Medulla oblongata (tissue), 1 donor: ENCODE measurements at regions not wholly inside any gene's neighbourhood (a gene's known extent, or its start where the extent isn't known, plus 50 kb on each side); places are given as distances from the start of the nearest gene placed in this dataset.
A peak's percentile ranks its signal among the peaks of the same experiment; 100 is the strongest.

ENCODE experiments used
- DNase-seq: peaks from one replicate; pipeline ENCODE4 v3.0.0-alpha.2; 2015; ENCODE audit errors: extremely low spot score

DNA sequence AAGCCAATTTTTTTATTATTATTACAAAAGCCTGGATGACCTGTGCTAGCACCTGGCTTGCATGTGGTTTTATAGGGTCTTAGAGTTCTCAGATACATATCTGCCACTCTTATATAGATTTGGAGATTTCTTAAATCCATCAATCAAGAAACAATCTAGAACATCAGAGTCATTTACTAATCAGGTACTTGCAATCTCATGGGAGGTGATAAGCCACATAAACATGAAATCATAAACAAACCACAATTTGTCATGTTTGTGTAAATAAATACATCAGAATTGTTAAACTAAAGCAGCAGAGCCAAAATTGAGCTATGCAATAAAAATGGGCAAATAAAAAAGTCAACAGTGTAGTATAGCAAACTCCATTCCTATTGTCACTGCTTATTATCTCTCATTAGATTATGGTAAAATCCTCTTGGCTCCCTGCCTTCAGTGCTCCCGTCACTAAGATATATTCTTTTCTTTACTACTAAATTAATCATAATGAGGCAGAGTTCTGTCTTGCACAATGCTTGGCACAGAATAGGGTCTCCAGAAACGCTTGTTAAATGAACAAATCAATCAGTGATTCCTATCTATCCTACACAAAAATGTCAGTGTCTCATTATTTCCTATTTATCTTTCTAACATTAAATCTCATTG, 108.7 kb upstream of the TTC29 start:
- DNase-seq = no peak

DNA sequence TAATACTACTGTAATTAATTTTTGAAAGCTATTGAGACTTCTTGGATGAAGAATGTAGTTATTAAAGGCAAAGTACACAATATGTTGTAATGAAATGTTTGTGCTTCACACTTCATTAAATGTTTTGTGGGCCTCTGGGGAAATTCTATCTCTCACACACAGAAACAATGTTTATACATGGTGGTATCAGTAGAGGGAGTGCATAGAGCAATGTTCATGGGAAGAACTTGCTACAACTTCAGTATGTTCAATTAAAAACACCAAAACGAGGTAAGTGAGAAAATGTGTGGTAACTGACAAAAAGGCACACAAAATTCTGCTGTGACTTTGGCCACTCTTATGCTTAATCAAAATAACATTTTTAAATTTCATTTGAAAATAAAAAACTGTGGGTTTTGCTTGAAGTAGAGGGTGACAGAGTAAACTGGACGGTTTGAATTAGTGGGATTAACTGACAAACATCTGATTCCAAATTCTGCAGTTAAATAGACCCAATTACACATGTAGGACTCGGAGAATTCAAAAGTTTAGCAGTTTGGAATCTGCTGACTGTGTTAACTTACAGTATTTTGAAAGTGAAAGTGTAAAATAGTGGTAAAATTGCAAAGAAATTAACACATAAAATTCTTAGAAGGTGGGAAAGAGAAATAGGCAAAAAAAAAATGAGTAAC, 111.4 kb upstream of the TTC29 start:
- no peak for DNase-seq

DNA sequence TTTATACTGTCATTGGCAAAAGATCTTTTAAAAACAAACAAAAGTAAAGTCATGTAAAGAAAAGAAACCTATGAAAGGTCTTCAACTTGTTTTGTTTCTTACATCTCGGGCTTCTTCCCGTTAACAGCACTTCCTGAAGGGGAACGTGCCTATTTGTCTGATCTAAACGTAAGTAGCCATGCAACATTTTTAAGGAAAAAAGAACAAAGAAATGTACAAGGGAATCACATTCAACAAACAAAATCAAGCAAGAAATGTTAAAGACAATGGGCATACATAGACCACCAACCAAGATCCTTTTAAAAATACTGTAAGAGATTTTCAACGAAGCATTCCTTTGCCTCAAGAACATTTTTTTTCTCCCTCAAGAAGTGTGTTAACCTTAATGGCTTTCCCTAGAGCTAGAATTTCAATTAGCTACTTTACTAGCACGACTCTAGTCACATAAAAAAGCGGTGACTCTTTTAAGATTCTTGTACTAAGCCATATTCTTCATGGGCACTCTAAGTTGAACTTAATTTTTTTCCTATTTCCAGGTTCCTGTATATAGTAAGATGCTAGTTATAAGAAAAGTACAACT, 112.0 kb upstream of the TTC29 start:
- no peak for DNase-seq

DNA sequence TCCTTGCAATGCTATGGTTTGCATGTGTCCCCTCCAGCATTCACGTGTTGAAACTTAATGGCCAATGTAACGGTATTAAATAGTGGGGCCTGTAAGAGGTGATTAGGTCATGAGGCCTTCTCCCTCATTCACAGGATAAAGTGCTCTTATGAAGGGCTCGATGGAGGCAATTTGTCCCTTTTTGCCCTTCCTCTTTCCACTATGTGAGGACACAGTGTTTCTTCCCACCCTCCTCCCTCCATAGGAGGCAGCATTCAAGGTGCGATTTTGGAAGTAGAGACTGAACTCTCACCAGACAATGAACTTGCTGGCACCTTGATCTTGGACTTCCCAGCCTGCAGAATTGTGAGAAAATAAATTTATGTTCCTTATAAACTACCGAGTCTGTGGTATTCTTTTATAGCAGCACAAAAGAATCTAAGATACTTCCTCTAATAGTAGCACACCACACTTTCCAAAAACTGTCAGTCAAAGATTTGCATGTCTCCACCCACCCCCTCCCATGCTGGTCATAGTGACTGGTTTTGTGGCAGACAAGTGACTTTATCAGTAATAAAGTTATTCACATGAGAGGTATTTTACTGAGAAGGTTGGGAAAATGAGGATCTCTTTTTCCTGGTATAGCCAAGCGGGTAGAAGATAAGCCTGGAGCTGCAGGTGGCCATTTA, 113.5 kb upstream of the TTC29 start:
- DNase-seq = no peak

DNA sequence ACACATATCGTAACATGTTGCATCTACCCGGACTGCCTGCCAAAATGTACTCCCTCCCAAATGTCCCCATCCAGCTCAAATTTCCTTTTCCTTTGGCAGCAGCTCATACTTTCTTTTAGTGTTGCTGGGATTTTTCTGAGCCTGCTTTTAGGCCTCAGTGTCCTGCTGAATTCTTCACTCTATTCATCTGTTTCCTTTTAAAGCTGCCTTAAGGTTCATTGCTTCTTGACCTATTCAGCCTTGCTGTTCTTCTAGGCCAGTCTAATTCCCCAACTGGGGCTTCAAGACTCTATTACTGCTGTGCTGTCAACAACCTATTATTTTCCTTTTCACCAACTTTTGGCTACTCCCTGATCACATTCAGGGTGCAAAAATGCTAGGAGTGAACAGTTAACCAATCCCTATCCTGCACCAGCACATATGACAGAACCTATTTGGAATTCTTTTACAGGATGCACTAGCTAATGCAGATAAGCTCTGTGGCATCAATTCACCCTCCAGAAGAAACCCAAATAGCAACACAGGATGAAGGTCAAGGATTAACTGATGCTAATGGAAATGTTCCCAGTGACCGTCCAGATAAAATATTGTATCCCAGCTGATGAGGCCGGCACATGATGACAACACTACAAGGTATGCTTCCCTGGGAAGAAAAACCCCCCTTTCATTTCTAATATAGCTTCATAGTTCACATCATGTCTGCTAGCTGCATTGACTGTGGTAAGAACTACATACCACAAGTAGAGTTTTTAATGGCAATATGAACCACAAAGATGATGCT, 114.7 kb upstream of the TTC29 start:
- peak; percentile 59 for DNase-seq

DNA sequence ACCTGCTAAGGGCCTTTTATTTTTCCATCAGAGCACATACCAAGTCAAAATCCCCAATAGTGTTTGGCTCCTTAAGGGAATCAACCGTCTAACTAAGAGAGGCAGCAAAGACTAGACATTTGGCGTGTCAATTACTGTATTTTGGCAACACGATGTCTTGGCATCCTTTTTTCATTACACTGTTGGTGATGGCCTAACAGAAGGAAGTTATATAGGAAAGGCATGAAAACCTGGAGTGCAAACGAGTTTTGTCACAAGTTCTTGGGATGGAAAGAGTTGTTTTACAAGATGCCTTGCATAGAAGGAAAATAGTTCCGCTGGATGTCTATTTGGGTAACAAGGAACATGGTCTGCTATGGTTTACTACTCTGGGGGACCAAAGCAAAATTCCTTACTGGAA, 119.2 kb upstream of the TTC29 start:
- no peak for DNase-seq

DNA sequence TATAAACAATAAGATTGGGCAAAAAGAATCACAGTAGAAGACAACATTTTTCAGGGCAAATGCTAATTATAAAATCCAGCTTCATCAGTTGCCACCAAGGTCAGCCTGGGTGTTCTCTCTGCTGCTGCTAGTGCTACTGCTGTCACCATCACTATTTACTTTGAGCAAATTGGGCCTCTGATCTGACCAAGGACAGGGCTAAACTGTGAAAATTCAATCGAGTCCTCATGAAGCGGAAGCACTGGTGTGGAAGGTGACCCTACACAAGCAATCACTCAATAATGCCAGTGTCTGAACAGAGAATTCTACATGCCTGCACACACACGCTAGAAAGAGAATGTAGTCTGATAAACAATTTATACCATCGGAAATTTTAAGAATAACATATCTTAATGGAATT, 122.9 kb upstream of the TTC29 start:
- no peak for DNase-seq

DNA sequence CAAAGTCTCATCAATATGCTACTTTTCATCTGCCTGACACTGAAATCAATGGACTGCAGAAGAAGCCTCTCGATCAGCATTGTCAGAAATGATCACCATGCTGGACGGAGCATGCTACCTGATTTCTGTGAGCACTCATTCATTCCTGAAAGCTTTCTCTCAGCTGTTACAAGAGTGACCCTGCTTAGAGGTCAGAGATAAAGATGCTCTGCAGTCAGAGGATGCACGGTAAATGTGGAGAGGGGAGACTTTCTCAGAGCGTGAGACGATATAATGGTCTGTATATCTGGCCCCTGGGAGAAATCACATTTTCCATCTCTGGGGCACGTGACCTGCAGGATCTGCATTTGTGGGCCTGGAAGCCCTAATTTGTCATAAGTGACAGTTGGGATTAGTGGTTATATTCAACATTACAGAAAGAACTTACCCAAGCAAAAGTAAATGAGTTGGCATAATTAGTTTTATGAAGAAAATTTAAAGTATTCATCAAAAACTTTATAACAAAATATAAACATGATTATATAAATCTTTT, 125.6 kb upstream of the TTC29 start:
- no peak for DNase-seq

DNA sequence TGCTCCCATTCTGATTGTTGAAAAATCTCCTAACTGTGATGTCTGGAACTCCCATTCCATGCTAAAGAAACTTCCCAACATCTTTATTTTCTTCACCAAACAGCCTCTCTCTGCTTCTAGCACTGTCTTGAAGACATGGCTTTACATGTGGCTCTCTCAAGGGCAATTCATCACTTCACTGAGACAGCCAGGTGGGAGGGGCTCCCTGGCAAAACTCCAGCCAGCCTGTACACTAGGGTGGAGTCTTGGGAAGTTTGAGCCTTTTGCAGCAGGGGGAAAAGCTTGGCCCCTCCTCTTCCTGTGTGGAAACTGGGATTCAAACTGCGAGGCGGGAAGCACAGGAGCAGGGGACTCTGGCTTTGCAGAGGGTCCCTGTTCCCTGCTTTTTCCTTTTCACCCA, 130.5 kb upstream of the TTC29 start:
- no peak for DNase-seq

DNA sequence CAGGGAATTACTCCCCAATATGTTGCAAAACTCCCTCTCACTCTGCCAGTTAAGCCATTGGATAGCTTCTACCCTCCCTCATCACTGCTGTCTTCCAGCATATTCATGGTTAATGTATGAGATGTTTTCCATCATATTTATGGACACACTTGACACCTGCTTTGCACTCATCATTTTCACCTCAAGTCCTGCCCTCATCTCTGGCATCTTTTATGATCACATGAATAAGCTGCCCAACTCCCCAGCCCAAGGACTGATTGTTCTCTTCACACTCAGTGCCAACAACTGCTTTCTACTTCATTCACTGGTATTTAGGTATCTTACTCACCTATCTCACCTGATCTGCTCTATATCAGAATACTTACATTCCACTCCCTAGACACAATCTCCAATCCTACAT, 131.1 kb upstream of the TTC29 start:
- no peak for DNase-seq

DNA sequence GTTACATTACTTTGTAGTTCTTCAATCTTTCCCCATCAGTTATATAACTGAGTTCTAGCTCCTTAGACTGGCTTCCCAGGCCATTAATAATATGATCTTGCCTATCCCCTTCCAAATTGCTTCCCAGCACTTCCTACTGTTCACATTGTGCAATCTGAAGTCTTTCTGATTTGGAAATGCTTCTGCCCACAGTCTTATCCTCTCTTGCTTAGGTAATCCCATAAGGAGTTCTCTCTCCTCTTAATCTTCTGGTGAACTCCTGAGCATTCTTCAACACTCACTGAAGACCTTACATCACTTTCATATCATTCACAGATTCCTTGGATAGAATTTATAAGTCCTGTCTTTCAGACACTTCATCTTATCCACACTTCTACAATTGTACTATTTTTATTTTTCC, 132.7 kb upstream of the TTC29 start:
- no peak for DNase-seq

DNA sequence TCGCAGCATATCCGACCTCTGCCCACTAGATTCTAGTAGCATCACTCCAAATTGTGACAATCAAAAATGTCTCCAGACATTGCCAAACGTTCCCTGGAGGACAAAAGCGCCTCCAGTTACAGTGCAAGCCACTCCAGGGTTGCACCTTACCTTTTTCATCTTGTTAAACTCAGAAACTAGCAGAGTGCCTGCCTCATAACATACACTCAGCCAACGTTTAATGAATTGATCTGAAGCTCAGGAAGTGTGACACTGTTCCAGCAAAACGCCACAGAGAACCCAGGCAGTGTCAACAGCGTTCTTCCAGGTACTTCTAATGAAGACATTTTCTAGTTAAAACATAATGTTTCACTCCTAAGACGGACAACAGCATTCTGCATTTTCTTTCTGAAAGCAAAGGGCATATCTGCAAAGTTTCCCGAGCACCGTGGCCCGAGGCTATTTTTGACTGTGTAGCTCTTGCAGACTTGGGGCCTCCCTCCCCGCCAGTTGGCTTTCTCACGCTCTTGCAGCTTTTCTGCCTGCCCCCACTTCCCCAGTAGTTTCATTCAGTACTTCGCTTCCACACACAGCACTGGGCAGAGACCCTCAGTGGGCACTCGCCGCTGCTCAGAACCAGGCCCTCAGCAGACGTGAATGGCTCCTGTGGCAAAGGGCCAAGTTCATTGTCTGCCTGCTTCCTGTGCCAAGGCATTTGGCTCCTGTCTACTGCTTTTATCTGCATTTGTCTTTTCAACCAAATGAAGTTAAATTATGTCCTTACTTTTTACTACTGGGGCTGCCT, 133.4 kb upstream of the TTC29 start:
- peak; percentile 25 for DNase-seq

DNA sequence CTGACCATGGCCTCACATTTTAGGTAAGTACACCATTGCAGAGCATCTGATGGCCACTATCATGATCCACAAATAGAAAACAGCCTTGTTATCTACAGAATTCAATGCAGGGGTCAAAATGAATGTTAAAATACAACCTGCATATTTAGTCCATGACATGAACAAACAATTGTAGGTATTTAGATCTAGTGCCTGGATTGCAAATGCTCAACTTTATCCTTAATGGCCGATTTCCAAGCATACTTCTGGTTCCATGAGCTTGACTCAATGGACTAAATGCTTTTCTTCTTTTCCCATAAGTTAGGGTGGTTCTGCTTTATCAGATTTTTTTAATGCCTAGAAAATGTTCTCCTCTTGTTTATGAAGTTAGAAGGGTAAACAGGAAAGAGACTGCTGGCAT, 139.2 kb upstream of the TTC29 start:
- no peak for DNase-seq

DNA sequence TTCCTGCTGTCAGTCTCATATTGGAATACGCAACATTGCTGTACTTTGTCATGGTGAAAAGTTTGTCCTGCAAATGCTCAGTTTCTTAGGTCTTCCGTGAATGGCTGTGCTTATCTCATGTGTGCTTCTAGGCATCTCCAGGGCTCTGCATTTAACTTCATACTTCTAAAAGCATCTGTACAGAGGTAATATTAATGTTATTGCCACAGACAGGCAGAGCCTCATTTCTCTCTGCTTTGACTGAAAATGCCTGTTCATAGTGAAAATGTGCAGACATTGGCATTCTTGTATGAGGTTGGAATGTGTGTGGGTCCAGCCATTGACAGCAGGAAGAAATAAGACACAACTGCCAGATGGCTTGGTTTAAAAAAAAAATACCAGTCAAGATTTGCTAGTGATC, 140.1 kb upstream of the TTC29 start:
- no peak for DNase-seq

DNA sequence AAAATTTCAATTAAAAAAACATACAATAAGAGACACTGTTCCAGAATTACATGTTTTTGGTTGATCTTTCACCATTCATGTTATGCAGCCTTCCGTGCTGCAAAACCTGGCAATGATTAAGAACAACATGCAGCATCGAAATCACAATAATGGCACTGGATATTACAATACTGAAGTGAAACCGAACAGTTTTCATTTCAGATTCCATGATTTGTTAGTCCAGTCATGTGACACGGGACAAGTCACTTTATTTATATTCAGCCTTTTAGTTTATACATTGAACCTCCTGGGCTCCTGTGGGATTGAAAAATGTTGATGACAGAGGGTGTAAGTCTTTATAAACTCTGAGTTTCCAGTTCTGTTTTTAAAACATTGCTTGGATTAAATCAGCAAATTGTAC, 142.5 kb upstream of the TTC29 start:
- DNase-seq = no peak

DNA sequence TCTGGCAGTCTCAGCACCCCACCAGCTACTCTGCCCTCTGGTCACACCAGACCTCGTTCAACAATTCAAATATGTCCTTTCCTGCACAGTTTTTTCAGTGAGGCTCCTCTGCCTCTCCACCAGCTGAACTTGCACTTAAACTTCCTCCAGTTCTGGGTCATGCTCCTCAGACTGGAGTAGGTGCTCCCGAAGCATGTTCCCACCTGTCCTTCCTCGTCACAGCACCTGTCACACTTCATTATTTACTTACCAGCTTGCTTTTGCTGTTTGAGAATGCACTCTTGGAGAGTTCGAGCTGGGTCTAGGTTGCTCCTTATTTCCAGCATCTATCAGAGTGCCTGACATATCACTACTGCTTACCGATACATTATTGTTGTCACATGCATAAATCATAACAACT, 144.8 kb upstream of the TTC29 start:
- DNase-seq = no peak

DNA sequence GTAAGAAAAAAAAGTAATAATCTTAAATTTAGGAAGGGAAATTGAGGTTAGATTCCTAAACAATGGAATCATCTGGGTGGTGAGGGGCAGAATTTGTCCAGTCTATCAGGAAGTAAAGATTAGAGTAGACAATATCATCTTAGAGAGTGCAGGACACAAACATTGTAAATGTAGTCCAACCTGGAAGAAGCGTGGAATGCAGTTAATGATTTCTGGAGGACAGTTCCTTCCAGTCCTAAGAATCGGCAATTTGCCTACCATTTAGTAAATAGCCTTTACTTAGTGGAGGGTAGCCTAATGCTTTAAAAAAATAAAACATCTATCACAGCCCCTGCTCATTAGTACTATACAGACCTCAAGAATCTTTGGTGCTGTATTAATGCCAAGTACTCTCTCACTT, 147.5 kb upstream of the TTC29 start:
- DNase-seq = no peak

DNA sequence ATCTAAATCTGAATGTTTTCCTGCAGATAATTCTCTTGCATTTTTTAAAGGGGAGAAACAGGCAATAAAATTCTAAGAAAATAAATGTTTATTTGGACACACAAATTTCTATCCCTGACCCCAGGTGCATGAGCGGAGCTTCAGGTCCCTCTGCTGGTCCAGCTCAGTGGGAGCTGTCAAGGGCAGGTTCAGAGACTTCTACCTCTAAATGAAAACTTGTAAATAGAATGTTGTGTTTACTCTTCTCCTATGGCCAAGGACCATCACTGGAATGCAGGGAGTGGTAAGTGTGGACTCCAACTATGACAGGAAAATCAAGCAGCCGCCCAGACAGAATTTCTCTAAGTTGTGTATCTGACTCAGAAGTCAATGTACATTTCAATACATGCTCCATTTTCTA, 148.6 kb upstream of the TTC29 start:
- peak; percentile 15 for DNase-seq

DNA sequence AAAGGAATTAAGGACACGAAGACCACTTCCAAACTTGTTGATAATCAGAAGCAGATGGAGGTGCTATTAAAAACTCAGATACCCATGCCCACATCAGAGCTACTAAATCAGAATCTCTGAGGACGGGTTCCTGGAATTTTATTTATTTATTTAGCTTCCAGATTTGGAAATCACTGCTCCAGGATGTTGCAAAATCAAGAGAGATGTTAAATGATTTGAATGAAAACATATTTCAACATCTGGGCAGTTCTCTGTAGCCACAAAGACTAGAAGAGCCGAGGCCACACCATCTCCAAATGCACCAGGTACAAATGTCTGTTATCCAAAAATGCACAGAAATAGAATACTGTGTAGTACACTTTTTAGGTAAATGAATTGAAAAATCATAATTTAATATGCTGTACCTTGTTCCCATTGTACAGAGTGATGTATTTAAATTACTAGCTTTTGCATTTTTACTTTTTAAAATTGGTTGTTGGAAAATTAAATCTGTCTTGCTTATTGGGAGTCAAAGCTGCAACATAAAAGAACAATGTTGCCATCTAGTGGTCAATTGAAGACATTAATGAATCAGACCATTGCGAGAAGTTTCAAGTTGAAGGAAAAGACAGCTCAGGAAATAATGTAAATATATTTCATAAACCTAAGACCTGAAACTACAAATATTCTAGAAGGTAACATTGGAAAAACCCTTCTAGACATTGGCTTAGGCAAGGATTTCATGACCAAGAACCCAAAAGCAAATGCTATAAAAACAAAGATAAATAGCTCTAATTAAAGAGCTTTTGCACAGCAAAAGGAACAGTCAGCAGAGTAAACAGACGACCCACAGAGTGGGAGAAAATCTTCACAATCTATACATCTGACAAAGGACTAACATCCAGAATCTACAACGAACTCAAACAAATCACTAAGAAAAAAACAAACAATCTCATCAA, 151.3 kb upstream of the TTC29 start:
- peak; percentile 71 for DNase-seq

DNA sequence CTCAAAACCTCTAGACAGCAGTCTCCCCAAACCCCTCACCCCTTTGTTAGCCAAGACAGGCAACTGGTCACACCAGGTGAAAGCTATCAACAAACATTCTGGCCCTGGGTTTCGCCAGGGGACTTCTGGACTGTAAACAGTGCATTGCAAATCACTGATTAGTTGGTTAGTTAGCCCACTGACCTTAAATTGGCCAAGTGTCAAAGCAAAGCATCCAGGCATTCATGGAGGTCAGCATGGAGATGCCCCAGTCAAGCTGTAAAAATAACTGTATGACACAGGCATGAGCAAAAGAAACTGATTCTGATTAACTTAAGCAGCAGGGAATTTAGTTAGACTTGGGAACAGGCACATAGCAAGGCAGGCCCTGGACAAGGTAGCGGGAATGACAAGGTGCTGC, 156.0 kb upstream of the TTC29 start:
- no peak for DNase-seq
